Eye (tissue), 1 donor: ENCODE measurements at regions not wholly inside any gene's neighbourhood (a gene's known extent, or its start where the extent isn't known, plus 50 kb on each side); places are given as distances from the start of the nearest gene placed in this dataset.

ENCODE experiments used
- DNase-seq: peaks from one replicate; pipeline ENCODE4 v3.0.0-alpha.2; 2015

GRCh38 chr16:48885471-48885870 is 275.5 kb upstream of the N4BP1 start:
- DNase-seq = no peak

GRCh38 chr16:48881272-48881671 is 271.3 kb upstream of the N4BP1 start:
- no peak for DNase-seq

GRCh38 chr16:48879223-48880122 is 269.5 kb upstream of the N4BP1 start:
- no peak for DNase-seq

- DNase-seq = no peak
Measured at GRCh38 chr16:48877946-48878345, 268.0 kb upstream of the N4BP1 start.

GRCh38 chr16:48870141-48870540 is 260.2 kb upstream of the N4BP1 start:
- DNase-seq = no peak

GRCh38 chr16:48865520-48865919 is 255.5 kb upstream of the N4BP1 start:
- DNase-seq = no peak

- DNase-seq = no peak
Measured at GRCh38 chr16:48864055-48864454, 254.1 kb upstream of the N4BP1 start.

GRCh38 chr16:48862087-48862532 is 252.1 kb upstream of the N4BP1 start:
- no peak for DNase-seq

GRCh38 chr16:48860341-48860740 is 250.4 kb upstream of the N4BP1 start:
- DNase-seq = no peak

GRCh38 chr16:48852951-48853350 is 243.0 kb upstream of the N4BP1 start:
- no peak for DNase-seq

GRCh38 chr16:48852458-48852857 is 242.5 kb upstream of the N4BP1 start:
- DNase-seq = no peak

- DNase-seq = peak; percentile 64
Measured at GRCh38 chr16:48850097-48850770, 240.3 kb upstream of the N4BP1 start.

- DNase-seq = no peak
Measured at GRCh38 chr16:48846277-48846676, 236.3 kb upstream of the N4BP1 start.

- DNase-seq = no peak
Measured at GRCh38 chr16:48845261-48845660, 235.3 kb upstream of the N4BP1 start.

- DNase-seq = no peak
Measured at GRCh38 chr16:48838349-48838748, 228.4 kb upstream of the N4BP1 start.

GRCh38 chr16:48836636-48837035 is 226.7 kb upstream of the N4BP1 start:
- peak; percentile 45 for DNase-seq

- DNase-seq = no peak
Measured at GRCh38 chr16:48836067-48836466, 226.1 kb upstream of the N4BP1 start.

- DNase-seq = no peak
Measured at GRCh38 chr16:48834576-48834975, 224.6 kb upstream of the N4BP1 start.

- no peak for DNase-seq
Measured at GRCh38 chr16:48833461-48833860, 223.5 kb upstream of the N4BP1 start.

GRCh38 chr16:48831076-48831722 is 221.2 kb upstream of the N4BP1 start:
- peak; percentile 78 for DNase-seq

GRCh38 chr16:48829336-48830310 is 219.6 kb upstream of the N4BP1 start:
- DNase-seq = peak; percentile 38

- DNase-seq = peak; percentile 66
Measured at GRCh38 chr16:48824271-48824670, 214.3 kb upstream of the N4BP1 start.
